ENCODE measurements at regions not wholly inside any gene's neighbourhood (a gene's known extent, or its start where the extent isn't known, plus 50 kb on each side); places are given as distances from the start of the nearest gene placed in this dataset.

GRCh38 chr20:47868236-47868635 is 83.0 kb upstream of the SULF2 start:
- Histone ChIP-seq H3K27ac (replicated peaks) (no peak overlapping the region), H3K4me3 (replicated peaks; ENCODE audit: insufficient read depth, low read length) (no peak overlapping the region), H3K27me3 (ENCODE audit: insufficient read depth, poor library complexity, severe bottlenecking) (no peaks in the 10 kb centered on the region)
- no peak for DNase-seq (ENCODE audit: low read depth in 1 of 2, low spot score in 1 of 2)
- no peak for TF ChIP-seq GABPA (IDR thresholded peaks at IDR 0.05; ENCODE audit: low read depth)
- no peak for TF ChIP-seq SPI1 (IDR thresholded peaks at IDR 0.05; ENCODE audit: borderline replicate concordance, low read depth)
- TF ChIP-seq, protein P1, sequence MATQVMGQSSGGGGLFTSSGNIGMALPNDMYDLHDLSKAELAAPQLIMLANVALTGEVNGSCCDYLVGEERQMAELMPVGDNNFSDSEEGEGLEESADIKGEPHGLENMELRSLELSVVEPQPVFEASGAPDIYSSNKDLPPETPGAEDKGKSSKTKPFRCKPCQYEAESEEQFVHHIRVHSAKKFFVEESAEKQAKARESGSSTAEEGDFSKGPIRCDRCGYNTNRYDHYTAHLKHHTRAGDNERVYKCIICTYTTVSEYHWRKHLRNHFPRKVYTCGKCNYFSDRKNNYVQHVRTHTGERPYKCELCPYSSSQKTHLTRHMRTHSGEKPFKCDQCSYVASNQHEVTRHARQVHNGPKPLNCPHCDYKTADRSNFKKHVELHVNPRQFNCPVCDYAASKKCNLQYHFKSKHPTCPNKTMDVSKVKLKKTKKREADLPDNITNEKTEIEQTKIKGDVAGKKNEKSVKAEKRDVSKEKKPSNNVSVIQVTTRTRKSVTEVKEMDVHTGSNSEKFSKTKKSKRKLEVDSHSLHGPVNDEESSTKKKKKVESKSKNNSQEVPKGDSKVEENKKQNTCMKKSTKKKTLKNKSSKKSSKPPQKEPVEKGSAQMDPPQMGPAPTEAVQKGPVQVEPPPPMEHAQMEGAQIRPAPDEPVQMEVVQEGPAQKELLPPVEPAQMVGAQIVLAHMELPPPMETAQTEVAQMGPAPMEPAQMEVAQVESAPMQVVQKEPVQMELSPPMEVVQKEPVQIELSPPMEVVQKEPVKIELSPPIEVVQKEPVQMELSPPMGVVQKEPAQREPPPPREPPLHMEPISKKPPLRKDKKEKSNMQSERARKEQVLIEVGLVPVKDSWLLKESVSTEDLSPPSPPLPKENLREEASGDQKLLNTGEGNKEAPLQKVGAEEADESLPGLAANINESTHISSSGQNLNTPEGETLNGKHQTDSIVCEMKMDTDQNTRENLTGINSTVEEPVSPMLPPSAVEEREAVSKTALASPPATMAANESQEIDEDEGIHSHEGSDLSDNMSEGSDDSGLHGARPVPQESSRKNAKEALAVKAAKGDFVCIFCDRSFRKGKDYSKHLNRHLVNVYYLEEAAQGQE (IDR thresholded peaks at IDR 0.05; ENCODE audit: insufficient replicate concordance, low read depth): no peak
- no peak for TF ChIP-seq POLR2AphosphoS5 (IDR thresholded peaks at IDR 0.05; ENCODE audit: low read depth)
- TF ChIP-seq, protein P2, sequence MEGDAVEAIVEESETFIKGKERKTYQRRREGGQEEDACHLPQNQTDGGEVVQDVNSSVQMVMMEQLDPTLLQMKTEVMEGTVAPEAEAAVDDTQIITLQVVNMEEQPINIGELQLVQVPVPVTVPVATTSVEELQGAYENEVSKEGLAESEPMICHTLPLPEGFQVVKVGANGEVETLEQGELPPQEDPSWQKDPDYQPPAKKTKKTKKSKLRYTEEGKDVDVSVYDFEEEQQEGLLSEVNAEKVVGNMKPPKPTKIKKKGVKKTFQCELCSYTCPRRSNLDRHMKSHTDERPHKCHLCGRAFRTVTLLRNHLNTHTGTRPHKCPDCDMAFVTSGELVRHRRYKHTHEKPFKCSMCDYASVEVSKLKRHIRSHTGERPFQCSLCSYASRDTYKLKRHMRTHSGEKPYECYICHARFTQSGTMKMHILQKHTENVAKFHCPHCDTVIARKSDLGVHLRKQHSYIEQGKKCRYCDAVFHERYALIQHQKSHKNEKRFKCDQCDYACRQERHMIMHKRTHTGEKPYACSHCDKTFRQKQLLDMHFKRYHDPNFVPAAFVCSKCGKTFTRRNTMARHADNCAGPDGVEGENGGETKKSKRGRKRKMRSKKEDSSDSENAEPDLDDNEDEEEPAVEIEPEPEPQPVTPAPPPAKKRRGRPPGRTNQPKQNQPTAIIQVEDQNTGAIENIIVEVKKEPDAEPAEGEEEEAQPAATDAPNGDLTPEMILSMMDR (IDR thresholded peaks at IDR 0.05; ENCODE audit: insufficient read depth, low read length): no peak

DNA sequence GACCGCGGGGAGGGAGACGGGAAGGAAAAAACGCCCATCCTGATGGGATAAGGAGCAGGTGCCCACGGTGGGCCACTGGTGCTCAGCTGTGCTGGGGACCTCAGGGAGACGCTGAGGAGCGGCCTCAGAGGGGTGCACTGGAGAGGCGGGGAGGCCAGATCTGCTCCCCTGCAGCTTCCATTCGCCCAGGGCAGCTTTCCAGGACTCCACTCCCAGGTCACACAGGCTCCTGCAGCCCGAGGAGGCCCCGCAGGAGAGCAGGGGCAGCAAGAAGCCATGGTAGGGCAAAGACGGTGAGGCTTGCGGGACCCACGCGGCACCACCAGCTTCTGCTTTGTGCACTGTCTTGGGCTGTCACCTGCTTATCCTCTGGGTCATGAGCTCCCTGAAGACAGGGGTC is 82.5 kb upstream of the SULF2 start:
- TF ChIP-seq, protein P2 (IDR thresholded peaks at IDR 0.05; ENCODE audit: insufficient read depth, low read length): no peak
- no peak for TF ChIP-seq SPI1 (IDR thresholded peaks at IDR 0.05; ENCODE audit: borderline replicate concordance, low read depth)
- no peak for TF ChIP-seq POLR2AphosphoS5 (IDR thresholded peaks at IDR 0.05; ENCODE audit: low read depth)
- H3K27ac ChIP-seq (replicated peaks): no peak overlapping the region
- DNase-seq (ENCODE audit: low read depth in 1 of 2, low spot score in 1 of 2): no peak
- H3K27me3 ChIP-seq (ENCODE audit: insufficient read depth, poor library complexity, severe bottlenecking): no peaks in the 10 kb centered on the region
- no peak overlapping the region for H3K4me3 ChIP-seq (replicated peaks; ENCODE audit: insufficient read depth, low read length)

GRCh38 chr20:47866480-47866879 is 81.2 kb upstream of the SULF2 start:
- no peak for DNase-seq (ENCODE audit: low read depth in 1 of 2, low spot score in 1 of 2)
- H3K27ac ChIP-seq (replicated peaks): no peak overlapping the region
- TF ChIP-seq POLR2AphosphoS5 (IDR thresholded peaks at IDR 0.05; ENCODE audit: low read depth) (no peak), SPI1 (IDR thresholded peaks at IDR 0.05; ENCODE audit: borderline replicate concordance, low read depth) (no peak), GABPA (IDR thresholded peaks at IDR 0.05; ENCODE audit: low read depth) (no peak)
- TF ChIP-seq, protein P1 (IDR thresholded peaks at IDR 0.05; ENCODE audit: insufficient replicate concordance, low read depth): no peak
- TF ChIP-seq, protein P2 (IDR thresholded peaks at IDR 0.05; ENCODE audit: insufficient read depth, low read length): no peak
- H3K27me3 ChIP-seq (ENCODE audit: insufficient read depth, poor library complexity, severe bottlenecking): no peaks in the 10 kb centered on the region
- H3K4me3 ChIP-seq (replicated peaks; ENCODE audit: insufficient read depth, low read length): no peak overlapping the region

DNA sequence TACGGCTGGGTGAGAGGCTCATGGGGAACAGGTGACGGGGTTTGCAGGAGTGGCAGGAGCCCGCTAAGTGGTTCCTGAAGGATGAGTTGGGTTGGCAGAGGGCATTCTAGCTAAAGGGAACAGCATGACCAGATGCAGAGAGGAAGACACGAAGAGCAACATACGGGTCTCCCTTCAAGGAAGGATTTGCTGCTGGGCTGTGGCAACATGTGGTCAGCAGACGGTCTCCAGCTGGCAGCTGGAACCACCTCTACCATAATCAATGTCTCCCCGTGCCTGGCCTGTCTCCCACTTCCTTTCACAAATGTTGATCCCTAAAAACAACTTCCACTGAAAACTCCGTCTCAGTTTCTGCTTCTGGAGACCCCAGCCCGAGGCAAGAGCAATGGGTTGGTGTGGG is 80.6 kb upstream of the SULF2 start:
- Histone ChIP-seq H3K4me3 (replicated peaks; ENCODE audit: insufficient read depth, low read length) (no peak overlapping the region), H3K27me3 (ENCODE audit: insufficient read depth, poor library complexity, severe bottlenecking) (no peaks in the 10 kb centered on the region), H3K27ac (replicated peaks) (no peak overlapping the region)
- TF ChIP-seq, protein P1 (IDR thresholded peaks at IDR 0.05; ENCODE audit: insufficient replicate concordance, low read depth): no peak
- TF ChIP-seq SPI1 (IDR thresholded peaks at IDR 0.05; ENCODE audit: borderline replicate concordance, low read depth): no peak
- TF ChIP-seq, protein P2 (IDR thresholded peaks at IDR 0.05; ENCODE audit: insufficient read depth, low read length): no peak
- no peak for TF ChIP-seq GABPA (IDR thresholded peaks at IDR 0.05; ENCODE audit: low read depth)
- no peak for TF ChIP-seq POLR2AphosphoS5 (IDR thresholded peaks at IDR 0.05; ENCODE audit: low read depth)
- DNase-seq (ENCODE audit: low read depth in 1 of 2, low spot score in 1 of 2): no peak
